H9 (cell line): ENCODE measurements at regions not wholly inside any gene's neighbourhood (a gene's known extent, or its start where the extent isn't known, plus 50 kb on each side); places are given as distances from the start of the nearest gene placed in this dataset.

Experiments used
- DNase-seq: peaks from one replicate; pipeline ENCODE4 v3.0.0-alpha.2; 2017
- H2AFZ ChIP-seq: one replicate; pipeline ENCODE4 v1.6.1; 2013; ENCODE audit warnings: mild to moderate bottlenecking, low read length, control low read depth, moderate library complexity
- H2AK5ac ChIP-seq: 2 replicates; pipeline ENCODE4 v1.6.1; 2013; ENCODE audit warnings: low read length, control low read depth, mixed read lengths; ENCODE audit not compliant: insufficient read length
- H2BK120ac ChIP-seq: one replicate; pipeline ENCODE4 v1.6.1; 2013; ENCODE audit warnings: low read depth, mild to moderate bottlenecking, low read length, control low read depth, inconsistent platforms; ENCODE audit not compliant: poor library complexity, severe bottlenecking
- H2BK12ac ChIP-seq: 2 replicates; pipeline ENCODE4 v1.6.1; 2013; ENCODE audit warnings: low read length, control low read depth, mixed read lengths, low read depth; ENCODE audit not compliant: insufficient read length
- H2BK15ac ChIP-seq: 2 replicates; pipeline ENCODE4 v1.6.1; 2013; ENCODE audit warnings: low read depth, low read length, control low read depth
- H2BK20ac ChIP-seq: one replicate; pipeline ENCODE4 v1.6.1; 2013; ENCODE audit warnings: low read depth, mild to moderate bottlenecking, low read length, control low read depth, inconsistent platforms; ENCODE audit not compliant: poor library complexity, severe bottlenecking
- H2BK5ac ChIP-seq: 2 replicates; pipeline ENCODE4 v1.6.1; 2013; ENCODE audit warnings: low read length, control low read depth, mixed read lengths; ENCODE audit not compliant: insufficient read length
- H3K14ac ChIP-seq: 2 replicates; pipeline ENCODE4 v1.6.1; 2013; ENCODE audit warnings: low read length, control low read depth; ENCODE audit not compliant: insufficient read depth
- H3K18ac ChIP-seq: 2 replicates; pipeline ENCODE4 v1.6.1; 2013; ENCODE audit warnings: low read depth, mild to moderate bottlenecking, mixed read lengths, low read length, control low read depth; ENCODE audit not compliant: insufficient read length
- H3K23ac ChIP-seq: 2 replicates; pipeline ENCODE4 v1.6.1; 2013; ENCODE audit warnings: low read length, control low read depth, mixed read lengths, low read depth; ENCODE audit not compliant: insufficient read length
- H3K23me2 ChIP-seq: 2 replicates; pipeline ENCODE4 v1.6.1; 2013; ENCODE audit warnings: low read depth, mild to moderate bottlenecking, mixed read lengths, low read length, control low read depth; ENCODE audit not compliant: insufficient read length, poor library complexity, severe bottlenecking
- H3K27ac ChIP-seq: 2 replicates; pipeline ENCODE4 v1.5.1; 2013; ENCODE audit warnings: low read length, control low read depth, mixed read lengths, low read depth; ENCODE audit not compliant: insufficient read length
- H3K27me3 ChIP-seq: 2 replicates; pipeline ENCODE4 v1.6.1; 2013; ENCODE audit warnings: low read length, control low read depth, inconsistent platforms; ENCODE audit not compliant: insufficient read depth
- H3K4ac ChIP-seq: 2 replicates; pipeline ENCODE4 v1.6.1; 2013; ENCODE audit warnings: low read depth, mild to moderate bottlenecking, control low read depth, inconsistent platforms, low read length, moderate library complexity
- H3K4me1 ChIP-seq: 2 replicates; pipeline ENCODE4 v1.6.1; 2013; ENCODE audit warnings: low read length, control low read depth, inconsistent platforms; ENCODE audit not compliant: insufficient read depth
- H3K4me2 ChIP-seq: 2 replicates; pipeline ENCODE4 v1.6.1; 2013; ENCODE audit warnings: low read length, control low read depth, mixed read lengths; ENCODE audit not compliant: insufficient read length, insufficient read depth
- H3K56ac ChIP-seq: 2 replicates; pipeline ENCODE4 v1.6.1; 2013; ENCODE audit warnings: low read depth, mild to moderate bottlenecking, mixed read lengths, low read length, control low read depth; ENCODE audit not compliant: insufficient read length
- H3K79me1 ChIP-seq: 2 replicates; pipeline ENCODE4 v1.6.1; 2013; ENCODE audit warnings: low read depth, mild to moderate bottlenecking, moderate library complexity, low read length, control low read depth, inconsistent platforms; ENCODE audit not compliant: insufficient read depth, poor library complexity, severe bottlenecking
- H3K79me2 ChIP-seq: 2 replicates; pipeline ENCODE4 v1.6.1; 2013; ENCODE audit warnings: low read length, control low read depth, inconsistent platforms; ENCODE audit not compliant: insufficient read depth
- H3K9ac ChIP-seq: 2 replicates; pipeline ENCODE4 v1.6.1; 2013; ENCODE audit warnings: low read length, control low read depth, mixed read lengths; ENCODE audit not compliant: insufficient read length; ENCODE audit errors: extremely low read depth
- H3K9me3 ChIP-seq: one replicate; pipeline ENCODE4 v1.6.1; 2013; ENCODE audit warnings: low read depth, low read length, inconsistent platforms; ENCODE audit not compliant: control insufficient read depth
- H3T11ph ChIP-seq: one replicate; pipeline ENCODE4 v1.6.1; 2013; ENCODE audit warnings: mild to moderate bottlenecking, low read length, control low read depth, inconsistent platforms
- H4K20me1 ChIP-seq: one replicate; pipeline ENCODE4 v1.6.1; 2013; ENCODE audit not compliant: control insufficient read depth, insufficient read length, insufficient read depth
- H4K5ac ChIP-seq: 2 replicates; pipeline ENCODE4 v1.6.1; 2013; ENCODE audit warnings: low read depth, mild to moderate bottlenecking, mixed read lengths, low read length, control low read depth; ENCODE audit not compliant: insufficient read length
- H4K8ac ChIP-seq: replicated peaks from 2 replicates; pipeline ENCODE4 v1.6.1; 2013; ENCODE audit warnings: low read length, control low read depth, mixed read lengths, low read depth; ENCODE audit not compliant: insufficient read length
- H4K91ac ChIP-seq: 2 replicates; pipeline ENCODE4 v1.6.1; 2013; ENCODE audit warnings: low read depth, mild to moderate bottlenecking, moderate library complexity, mixed read lengths, low read length, control low read depth; ENCODE audit not compliant: insufficient read length
- H3K27ac Mint-ChIP-seq, 3 experiments: 2 replicates in 2 of 3; 3 replicates in 1 of 3; pipeline ENCODE4 v1.8.0; 2020 to 2021; ENCODE audit warnings: mixed read lengths in 3 of 3, mild to moderate bottlenecking in 1 of 3, moderate library complexity in 1 of 3
- H3K27me3 Mint-ChIP-seq: 2 replicates; pipeline ENCODE4 v1.8.0; 2021; ENCODE audit warnings: low read depth, mild to moderate bottlenecking, moderate library complexity, mixed read lengths
- H3K36me3 Mint-ChIP-seq, 3 experiments: 2 replicates in 2 of 3; 3 replicates in 1 of 3; pipeline ENCODE4 v1.8.0; 2020 to 2021; ENCODE audit warnings: low read depth in 3 of 3, mixed read lengths in 3 of 3; ENCODE audit not compliant: insufficient read depth in 1 of 3
- H3K4me1 Mint-ChIP-seq, 2 experiments: 2 replicates each; pipeline ENCODE4 v1.8.0; 2020; ENCODE audit warnings: mixed read lengths in 2 of 2
- H3K4me3 Mint-ChIP-seq, 2 experiments: 2 replicates in 1 of 2; 3 replicates in 1 of 2; pipeline ENCODE4 v1.8.0; 2020 to 2021; ENCODE audit warnings: mild to moderate bottlenecking in 2 of 2, mixed read lengths in 2 of 2, moderate library complexity in 1 of 2
- H3K9me3 Mint-ChIP-seq, 2 experiments: 2 replicates in 1 of 2; 3 replicates in 1 of 2; pipeline ENCODE4 v1.8.0; 2020; ENCODE audit warnings: mild to moderate bottlenecking in 2 of 2, mixed read lengths in 2 of 2, moderate library complexity in 1 of 2
- WGBS: extraction: QIAGEN DNeasy Blood & Tissue Kit; methylation state at CpG from one replicate; pipeline ENCODE4 v1.1.7; 2013; ENCODE audit warnings: missing lambda C conversion rate, low lambda C conversion rate, mixed read lengths; ENCODE audit not compliant: insufficient read length; ENCODE audit errors: extremely low coverage; 5-methylcytosine and 5-hydroxymethylcytosine counted together
- TF ChIP-seq, protein P1 (sequence below): fragments of 200-600 bp; sonication (generic); conservative IDR thresholded peaks from 3 replicates; pipeline ENCODE4 v1.8.0; 2021; ENCODE audit warnings: antibody characterized with exemption, mild to moderate bottlenecking

DNA sequence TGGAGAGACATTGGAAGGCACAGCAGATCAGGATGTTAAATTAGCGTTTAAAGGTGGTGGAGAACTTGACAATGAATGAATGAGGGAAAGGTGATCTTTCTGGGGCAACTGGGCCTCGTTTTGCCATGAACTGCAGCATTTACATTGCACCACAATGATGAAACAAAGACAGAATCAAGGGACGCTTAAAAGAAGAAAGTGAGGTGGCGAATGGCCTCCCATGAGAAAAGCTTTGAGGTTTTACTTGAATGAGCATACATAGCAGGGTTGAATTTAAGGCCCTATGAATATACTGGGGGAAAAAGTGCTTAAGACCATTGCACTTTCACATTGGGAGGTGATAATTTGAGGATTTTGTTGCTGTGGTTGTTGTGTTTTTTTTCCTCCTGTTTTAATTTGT lies 476.4 kb downstream of the ISL1 start:
- H2BK5ac ChIP-seq = no peak overlapping the region
- H3K4me2 ChIP-seq = no peak overlapping the region
- no peaks in the 10 kb centered on the region for H3K23me2 ChIP-seq
- H4K91ac ChIP-seq = no peak overlapping the region
- H2BK20ac ChIP-seq = no peak overlapping the region
- no peak overlapping the region for H3K18ac ChIP-seq
- no peak overlapping the region for H4K5ac ChIP-seq
- no peak overlapping the region for H3K4me3 Mint-ChIP-seq
- H3K27ac Mint-ChIP-seq = peak overlapping the region in 2 of 3 experiments; percentile 47 to 68; a peak in 6 of 7 replicates
- no peak overlapping the region for H3K23ac ChIP-seq
- no peaks in the 10 kb centered on the region for H3K79me1 ChIP-seq
- DNase-seq = no peak
- no peaks in the 10 kb centered on the region for H3K27me3 ChIP-seq
- H3K4ac ChIP-seq = no peak overlapping the region
- H3K14ac ChIP-seq = no peak overlapping the region
- no peaks in the 10 kb centered on the region for H3K4me1 ChIP-seq
- H3K9me3 Mint-ChIP-seq = no peaks in the 10 kb centered on the region
- WGBS = no CpG with 5 or more reads among the region's 4 CpGs
- H2BK12ac ChIP-seq = no peak overlapping the region
- H3K56ac ChIP-seq = no peak overlapping the region
- TF ChIP-seq, protein P1, sequence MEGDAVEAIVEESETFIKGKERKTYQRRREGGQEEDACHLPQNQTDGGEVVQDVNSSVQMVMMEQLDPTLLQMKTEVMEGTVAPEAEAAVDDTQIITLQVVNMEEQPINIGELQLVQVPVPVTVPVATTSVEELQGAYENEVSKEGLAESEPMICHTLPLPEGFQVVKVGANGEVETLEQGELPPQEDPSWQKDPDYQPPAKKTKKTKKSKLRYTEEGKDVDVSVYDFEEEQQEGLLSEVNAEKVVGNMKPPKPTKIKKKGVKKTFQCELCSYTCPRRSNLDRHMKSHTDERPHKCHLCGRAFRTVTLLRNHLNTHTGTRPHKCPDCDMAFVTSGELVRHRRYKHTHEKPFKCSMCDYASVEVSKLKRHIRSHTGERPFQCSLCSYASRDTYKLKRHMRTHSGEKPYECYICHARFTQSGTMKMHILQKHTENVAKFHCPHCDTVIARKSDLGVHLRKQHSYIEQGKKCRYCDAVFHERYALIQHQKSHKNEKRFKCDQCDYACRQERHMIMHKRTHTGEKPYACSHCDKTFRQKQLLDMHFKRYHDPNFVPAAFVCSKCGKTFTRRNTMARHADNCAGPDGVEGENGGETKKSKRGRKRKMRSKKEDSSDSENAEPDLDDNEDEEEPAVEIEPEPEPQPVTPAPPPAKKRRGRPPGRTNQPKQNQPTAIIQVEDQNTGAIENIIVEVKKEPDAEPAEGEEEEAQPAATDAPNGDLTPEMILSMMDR = no peak
- no peak overlapping the region for H3K9ac ChIP-seq
- H3K27me3 Mint-ChIP-seq = no peaks in the 10 kb centered on the region
- H3K36me3 Mint-ChIP-seq = no peaks in the 10 kb centered on the region; a peak in 1 of 7 replicates
- H3T11ph ChIP-seq = no peak overlapping the region
- no peak overlapping the region for H2AFZ ChIP-seq
- no peak overlapping the region for H4K8ac ChIP-seq
- H2BK15ac ChIP-seq = no peak overlapping the region
- no peaks in the 10 kb centered on the region for H3K9me3 ChIP-seq
- H2AK5ac ChIP-seq = no peak overlapping the region
- H2BK120ac ChIP-seq = no peak overlapping the region
- H3K4me1 Mint-ChIP-seq = peaks cover 10 to 15% of the 10 kb centered on the region in 2 experiments
- H3K27ac ChIP-seq = no peak overlapping the region
- H3K79me2 ChIP-seq = no peaks in the 10 kb centered on the region
- H4K20me1 ChIP-seq = no peaks in the 10 kb centered on the region
